HG03575 (cell line): ENCODE measurements at regions not wholly inside any gene's neighbourhood (a gene's known extent, or its start where the extent isn't known, plus 50 kb on each side); places are given as distances from the start of the nearest gene placed in this dataset.
"Not testable (repeated sequence)": the region's sequence is repeated elsewhere in the genome, so short reads cannot be mapped to it uniquely, and the experiment has no call there.

Source experiments
- ATAC-seq: cut with Tn5 transposase; IDR thresholded peaks from one replicate; pipeline ENCODE4 v1.9.1; 2021; ENCODE audit not compliant: unreplicated experiment, insufficient number of reproducible peaks, low FRiP score; ENCODE audit errors: extremely low read depth

DNA sequence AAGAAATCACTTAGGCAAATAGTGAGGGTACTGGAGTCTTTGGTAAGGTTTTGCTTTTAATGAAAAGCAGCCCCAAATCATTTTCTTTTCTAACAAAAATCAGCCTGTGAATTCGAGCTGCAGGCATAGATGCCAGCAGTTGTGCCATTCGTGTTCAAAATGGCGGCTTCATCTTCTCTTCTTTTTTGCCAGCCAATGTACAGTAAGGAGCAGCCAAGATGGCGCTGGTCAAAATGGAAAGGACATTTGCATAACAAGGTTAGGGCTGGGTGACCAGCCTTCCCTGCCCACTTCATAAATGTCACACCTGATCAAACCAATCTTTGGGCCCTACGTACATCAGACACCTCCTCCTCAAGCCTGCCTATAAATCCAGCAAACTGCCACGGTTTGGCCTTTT lies 100.2 kb upstream of the RGS1 start:
- no peak for ATAC-seq

DNA sequence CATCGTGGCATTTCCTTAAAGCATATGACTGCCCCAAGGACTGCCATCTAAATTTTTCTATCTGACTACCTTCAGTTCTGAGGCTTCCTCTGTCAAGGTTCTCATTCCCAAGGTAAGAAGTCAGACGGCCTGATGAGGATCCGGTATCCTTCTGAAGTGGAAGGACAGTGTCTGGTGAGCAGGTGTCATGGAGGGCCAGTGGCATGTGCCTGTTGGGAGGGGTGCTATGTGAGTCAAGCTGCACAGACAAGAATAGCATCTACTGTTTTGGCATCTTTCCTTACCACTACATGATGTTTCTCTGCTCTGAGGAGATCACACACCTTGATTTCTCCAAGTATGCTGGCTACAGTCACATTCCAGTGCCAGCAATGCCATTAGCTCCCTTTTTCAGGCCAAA lies 99.6 kb upstream of the RGS1 start:
- ATAC-seq = no peak

DNA sequence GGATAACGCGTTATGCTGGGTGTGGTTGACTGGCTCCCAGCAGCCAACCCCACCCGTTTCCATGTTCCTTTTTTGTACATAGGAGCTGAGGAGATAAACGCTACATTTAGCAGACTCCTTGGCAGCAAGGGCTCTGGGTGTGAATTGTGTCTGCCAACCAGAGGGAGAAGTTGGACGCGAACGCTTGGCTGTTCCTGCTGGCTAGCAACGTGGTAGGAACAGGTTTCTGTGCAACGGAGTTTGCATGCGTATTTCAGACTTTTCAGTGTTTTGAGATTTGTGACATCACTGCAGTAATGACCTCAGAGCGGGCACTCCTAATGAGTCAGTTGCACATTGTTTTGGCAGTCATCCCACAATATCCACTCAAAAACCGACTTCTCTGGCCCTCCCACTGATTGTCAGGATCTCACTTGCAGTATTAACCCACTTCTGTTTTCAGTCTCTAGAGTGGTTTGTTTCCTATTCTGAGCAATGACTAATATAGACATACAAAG lies 98.7 kb upstream of the RGS1 start:
- ATAC-seq = no peak

DNA sequence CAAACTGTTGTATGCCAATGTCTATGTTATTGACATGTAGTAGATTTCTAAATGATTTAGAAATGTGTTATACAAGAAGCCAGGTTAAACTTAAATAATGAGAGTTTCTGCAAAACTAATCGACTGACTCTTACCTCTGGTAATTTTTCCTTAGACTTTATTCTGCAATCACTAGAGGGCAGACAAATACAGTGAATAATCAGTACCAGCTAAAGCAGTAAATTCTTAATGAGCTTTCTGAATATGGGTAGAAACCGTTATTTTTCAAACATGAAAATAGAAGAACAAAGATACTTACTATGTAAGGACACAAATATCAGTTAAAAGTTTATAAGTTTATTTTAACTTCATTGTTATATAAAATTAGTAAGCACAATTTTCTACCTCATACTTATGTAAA lies 97.9 kb upstream of the RGS1 start:
- peak; percentile 67 for ATAC-seq

DNA sequence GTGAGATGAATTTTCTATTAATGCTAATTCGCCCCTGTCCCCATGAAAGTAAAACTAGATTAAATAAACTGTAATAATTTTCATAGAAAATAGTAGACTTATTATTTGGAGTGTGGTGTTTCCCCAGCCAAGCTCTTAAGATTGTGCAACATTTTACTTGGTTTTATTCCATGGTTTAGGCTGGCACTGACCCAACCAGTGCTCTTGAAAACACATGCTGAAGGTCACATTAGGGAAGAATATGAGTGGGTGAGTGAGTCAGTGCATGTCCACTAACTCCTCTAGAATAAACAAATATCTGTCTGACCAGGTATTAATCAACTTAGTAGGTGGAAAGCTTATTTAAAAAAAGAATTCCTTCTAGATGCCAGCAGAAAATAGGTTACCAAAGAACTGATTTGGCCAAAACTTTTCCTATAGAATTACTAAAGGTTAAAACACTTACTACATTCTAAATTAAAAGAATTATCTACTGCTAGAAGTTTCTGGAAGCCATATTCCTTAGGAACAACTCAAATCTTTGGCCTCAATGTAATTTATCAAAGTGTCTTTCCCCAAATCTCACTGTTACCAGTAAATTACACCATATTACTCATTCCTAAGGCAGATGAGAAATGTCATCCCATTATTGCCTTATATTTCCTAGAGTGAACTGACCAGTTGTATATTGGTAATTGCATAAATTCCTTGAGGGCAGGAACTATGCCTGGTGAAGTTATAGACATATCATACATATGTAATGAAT lies 89.7 kb upstream of the RGS1 start:
- no peak for ATAC-seq

DNA sequence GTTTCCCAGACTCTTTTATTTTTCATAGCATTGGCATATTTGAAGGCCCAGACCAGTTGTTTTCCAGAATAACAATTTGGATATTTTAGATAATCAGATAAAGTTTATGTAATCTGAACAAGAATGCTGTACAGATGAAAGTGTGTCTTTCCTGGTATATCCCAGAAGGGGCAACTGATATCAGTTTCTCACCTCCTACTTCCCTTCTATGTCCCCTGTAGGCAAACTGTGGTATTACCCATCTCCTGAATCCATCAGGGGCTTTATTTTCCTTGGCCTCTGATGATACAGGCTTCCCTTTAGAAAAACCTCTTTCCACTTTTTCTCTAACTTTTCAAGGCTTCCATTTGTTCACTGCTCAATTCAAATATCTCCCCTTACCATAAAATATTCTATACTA lies 87.5 kb upstream of the RGS1 start:
- no peak for ATAC-seq

DNA sequence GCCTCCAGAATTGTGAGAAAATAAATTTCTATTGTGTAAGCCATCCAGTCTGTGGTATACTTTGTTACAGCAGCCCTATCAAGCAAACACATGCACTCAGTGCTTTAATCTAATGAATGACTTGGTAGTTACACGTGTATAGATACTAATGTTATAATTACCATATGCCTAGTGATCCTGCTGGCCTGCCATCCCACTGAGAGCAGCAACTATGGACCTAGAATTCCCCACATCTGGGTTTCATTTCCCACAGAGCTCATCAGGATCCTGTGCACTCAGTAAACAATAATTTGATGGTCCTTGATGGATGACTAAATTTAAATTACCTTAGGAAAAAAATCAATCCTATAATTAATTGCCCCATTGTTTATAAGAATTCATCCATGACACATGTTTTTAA lies 86.5 kb upstream of the RGS1 start:
- ATAC-seq = no peak

DNA sequence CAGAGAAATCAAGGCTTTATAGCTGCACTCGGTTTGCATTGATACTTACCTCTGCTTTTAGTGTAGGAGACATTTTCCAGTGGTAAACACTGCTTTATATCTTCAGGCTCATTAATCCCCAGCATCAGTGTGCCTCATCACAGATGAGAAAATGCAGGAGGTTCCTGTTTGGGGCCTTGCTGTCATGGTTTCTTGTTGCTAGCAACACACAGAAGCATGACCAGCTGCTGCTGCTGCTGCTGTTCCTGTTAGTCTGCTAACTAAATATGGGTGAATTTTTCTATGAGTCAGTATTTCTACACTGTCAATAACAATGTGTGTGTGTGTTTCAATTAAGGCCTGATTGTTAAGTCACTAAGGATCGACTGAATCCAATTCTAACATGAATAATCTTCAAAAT lies 85.8 kb upstream of the RGS1 start:
- ATAC-seq = no peak

DNA sequence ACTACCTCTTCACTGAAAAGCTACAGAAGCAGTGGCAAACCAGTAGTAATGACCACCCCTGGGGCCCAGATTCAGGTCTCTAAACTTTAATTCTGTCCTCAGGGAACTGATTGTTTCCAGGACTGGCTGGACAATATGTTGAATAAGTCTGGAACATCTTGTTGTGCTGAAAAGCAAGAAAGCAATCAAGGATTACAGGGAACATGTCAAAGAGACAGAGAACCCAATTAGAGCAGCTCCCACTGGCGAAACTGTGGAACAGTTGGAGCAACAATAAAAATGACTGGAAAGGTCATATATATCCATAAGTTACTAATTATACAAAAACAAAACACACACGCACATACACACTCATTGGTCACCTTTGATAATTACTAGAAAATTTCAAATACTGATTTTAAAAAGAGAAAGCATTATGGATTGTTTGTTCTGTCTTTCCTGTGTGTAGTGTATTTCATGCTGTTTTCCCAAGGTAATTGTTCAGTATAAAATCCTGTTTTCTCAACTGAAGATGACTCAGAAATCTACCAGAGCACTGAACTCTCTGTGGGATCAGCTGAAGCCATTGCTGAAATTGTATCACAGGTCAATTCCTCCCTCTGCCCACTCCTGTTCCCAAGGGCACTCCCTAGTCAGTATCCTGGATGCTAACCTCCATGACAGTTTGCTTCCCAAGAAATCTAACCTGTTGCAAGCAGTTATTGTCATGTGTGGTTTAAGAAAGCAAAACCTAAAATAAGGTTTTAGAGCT lies 83.6 kb upstream of the RGS1 start:
- no peak for ATAC-seq

DNA sequence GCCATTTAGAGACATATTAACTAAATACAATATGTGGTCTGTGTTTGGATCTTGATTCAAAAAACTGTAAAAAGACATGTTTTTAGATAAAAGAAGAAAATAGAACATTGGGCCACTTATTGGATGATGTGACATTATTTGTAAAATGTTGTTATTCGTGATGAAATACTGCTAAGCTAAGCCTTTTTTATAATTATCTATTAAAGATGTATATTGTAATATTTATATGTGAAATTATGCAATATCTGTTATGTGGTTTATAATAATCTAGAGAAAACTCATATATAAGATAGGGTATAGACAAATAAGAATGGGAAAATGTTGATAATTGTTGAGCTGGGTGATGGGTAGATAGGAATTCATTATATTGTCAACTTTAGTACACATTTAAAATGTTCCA lies 82.0 kb upstream of the RGS1 start:
- no peak for ATAC-seq

DNA sequence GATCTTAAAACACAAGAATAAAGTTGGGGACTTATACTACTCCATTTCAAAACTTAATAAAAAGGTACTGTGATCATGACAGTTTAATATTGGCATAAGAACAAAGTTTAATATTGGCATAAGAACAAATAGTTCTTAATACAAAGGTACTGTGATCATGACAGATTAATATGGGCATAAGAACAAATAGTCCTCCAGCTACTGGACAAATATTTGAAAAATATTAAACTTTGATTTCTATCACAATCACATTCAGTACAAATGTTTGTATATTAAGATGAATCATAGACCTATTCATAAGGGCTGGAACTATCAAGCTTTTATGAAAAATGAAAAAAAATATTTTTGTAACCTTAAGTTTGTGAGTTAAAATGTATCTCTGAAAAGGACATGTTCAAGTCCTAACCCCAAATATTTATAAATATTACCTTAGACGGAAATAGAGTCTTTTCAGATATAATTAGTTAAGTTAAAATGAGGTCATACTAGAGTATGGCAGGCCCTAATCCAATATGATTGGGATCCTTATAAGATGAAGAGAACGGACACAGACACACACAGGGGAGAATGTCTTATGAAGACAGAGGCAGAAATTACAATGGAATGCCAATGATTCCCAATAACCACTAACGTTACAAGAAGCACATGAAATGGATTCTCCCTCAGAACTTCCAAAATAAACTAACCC lies 79.1 kb upstream of the RGS1 start:
- no peak for ATAC-seq

DNA sequence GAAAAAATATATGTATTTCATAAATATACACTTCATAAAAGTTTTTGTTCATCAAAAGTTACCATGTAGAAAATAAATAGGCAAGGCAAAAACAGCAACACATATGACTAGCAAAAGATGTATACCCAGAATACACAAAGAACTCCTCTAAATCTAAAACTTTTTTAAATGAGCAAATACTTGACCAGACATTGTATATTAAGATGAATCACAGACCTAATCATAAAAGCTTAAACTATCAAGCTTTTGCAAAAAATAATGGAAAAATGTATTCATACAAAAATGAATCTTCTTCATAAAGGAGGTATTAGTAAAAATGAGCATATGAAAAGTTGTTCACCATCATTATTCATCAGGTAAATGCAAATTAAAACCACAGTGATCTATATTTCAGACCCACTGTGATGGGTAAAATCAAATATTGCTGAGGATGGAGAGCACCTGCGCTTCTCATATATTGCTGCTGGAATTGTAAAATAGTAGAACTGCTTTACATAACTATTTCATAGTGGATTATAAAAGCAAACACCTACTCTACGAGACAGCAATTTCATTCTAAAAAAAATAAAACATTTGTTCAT lies 78.3 kb upstream of the RGS1 start:
- no peak for ATAC-seq

DNA sequence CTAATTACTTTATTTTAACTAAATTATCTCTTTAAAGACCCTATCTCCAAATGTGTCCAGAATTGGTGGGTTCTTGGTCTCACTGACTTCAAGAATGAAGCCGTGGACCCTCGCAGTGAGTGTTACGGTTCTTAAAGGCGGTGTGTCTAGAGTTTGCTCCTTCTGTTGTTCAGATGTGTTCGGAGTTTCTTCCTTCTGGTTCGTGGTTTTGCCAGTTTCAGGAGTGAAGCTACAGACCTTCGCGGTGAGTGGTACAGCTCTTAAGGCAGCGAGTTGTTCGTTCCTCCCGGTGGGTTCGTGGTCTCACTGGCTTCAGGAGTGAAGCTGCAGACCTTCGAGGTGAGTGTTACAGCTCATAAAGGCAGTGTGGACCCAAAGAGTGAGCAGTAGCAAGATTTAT lies 77.5 kb upstream of the RGS1 start:
- ATAC-seq = not testable (repeated sequence)

DNA sequence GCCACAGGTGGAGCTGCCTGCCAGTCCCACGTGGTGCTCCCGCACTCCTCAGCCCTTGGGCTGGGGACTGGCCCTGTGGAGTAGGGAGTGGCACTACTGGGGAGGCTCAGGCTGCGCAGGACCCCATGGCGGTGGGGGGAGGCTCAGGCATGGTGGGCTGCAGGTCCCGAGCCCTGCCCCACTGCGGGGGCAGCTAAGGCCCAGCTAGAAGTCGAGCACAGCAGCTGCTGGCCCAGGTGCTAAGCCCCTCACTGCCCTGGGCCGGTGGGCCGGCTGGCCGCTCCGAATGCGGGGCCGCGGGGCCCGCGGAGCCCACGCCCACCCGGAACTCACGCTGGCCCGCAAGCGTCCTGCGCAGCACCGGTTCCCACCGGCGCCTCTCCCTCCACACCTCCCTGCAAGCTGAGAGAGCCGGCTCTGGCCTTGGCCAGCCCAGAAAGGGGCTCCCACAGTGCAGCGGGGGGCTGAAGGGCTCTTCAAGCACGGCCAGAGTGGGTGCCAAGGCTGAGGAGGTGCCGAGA lies 76.5 kb upstream of the RGS1 start:
- not testable (repeated sequence) for ATAC-seq

DNA sequence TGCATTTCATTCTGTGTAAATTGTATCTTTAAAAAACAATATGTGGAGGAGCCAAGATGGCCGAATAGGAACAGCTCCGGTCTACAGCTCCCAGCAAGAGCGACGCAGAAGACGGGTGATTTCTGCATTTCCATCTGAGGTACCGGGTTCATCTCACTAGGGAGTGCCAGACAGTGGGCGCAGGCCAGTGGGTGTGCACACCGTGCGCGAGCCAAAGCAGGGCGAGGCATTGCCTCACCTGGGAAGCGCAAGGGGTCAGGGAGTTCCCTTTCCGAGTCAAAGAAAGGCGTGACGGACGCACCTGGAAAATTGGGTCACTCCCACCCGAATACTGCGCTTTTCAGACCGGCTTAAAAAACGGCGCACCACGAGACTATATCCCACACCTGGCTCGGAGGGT lies 75.0 kb upstream of the RGS1 start:
- not testable (repeated sequence) for ATAC-seq

DNA sequence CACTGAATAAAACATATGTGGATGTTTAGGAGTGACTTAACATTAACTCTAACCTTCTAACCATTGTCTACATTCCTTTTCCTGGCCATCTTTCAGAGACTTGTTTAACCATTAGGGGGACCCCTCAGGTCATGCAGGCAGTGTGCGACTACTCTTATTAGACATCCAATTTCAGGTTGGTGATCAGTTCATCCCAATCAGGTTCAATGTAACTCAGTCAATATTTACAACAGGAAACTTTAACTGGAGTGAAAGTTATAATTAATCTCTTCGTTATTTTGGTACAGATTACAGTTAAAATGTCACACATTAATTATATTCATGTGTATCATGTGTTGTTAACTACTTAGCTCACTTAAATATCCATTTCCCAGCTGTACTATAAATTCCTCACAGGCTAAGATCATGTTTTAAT lies 68.8 kb upstream of the RGS1 start:
- peak; percentile 94 for ATAC-seq

DNA sequence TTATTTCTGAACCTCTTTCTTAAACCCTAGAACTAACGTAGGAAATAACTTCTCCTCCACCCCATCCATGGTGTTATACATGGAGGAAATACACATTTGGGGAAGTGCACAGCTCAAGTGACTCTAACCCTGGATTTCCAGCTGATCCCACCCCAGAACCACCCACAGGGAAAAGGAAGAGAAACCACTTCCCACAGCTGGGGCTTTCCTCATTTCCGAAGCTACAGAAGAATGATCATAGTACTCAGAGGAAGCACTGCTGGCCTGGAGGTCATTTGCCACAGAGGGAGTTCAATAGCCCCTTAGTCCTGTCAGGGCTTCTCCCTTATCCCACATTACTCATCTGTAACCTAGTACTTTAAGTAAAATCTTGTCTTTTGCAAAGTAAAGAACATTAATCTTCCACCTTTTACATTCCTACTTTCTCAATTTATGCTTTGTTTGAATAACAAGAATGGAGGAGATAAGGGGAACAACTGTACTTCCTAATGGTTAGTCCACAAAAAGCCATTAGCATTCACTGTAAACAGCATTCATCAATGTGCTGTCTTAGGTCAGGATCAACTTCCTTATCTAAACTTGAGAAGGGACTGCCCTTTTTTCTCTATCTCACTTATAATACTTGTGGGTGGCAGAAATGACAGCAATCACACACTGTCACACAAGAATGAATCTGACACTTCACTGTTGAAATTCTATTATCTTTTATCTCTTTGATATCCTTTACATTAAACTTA lies 63.0 kb upstream of the RGS1 start:
- no peak for ATAC-seq

DNA sequence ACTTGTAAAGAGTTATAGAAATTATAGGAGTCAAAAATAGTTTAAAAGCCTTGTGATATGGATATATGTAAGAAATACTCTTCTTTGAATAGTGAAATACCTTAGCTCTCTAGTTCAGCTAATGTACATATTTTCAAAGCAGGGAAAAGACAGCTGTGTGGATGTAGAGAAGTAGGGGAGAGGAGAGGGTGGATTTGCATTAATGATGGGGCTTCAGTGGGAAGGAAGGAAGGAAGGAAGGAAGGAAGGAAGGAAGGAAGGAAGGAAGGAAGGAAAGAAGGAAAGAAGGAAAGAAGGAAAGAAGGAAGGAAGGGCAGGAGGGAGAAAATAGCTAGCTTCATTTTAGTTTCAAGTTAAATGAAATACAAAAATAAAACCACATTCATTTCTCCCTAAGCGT lies 62.4 kb upstream of the RGS1 start:
- ATAC-seq = no peak

DNA sequence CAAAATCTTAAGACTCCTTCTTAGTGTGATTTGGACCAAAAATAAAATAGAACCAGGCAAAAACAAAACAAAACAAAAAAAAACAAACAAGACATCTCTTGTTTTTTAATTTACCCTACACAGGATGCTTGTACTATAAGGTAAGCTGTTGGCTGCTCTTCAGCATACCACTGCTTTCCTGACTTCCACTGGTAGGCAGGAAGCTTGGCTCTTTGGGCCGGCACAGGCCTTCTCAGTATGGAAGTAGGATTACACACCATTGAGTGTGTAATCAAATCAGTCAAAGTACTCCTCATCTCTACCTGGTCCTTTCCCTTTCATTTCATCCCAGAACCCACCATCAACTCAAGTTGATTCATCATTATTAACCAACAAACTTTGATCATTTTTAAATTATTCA lies 61.9 kb upstream of the RGS1 start:
- no peak for ATAC-seq
